Fibroblast of pulmonary artery (primary cell): ENCODE measurements at regions not wholly inside any gene's neighbourhood (a gene's known extent, or its start where the extent isn't known, plus 50 kb on each side); places are given as distances from the start of the nearest gene placed in this dataset.
"Not testable (repeated sequence)": the region's sequence is repeated elsewhere in the genome, so short reads cannot be mapped to it uniquely, and the experiment has no call there.

Source experiments
- DNase-seq: peaks from one replicate; pipeline ENCODE4 v3.0.0-alpha.2; 2010; ENCODE audit warnings: low read depth
- H3K4me3 ChIP-seq: replicated peaks from 2 replicates; pipeline ENCODE4 v1.5.1; 2011; ENCODE audit warnings: low read depth, mild to moderate bottlenecking, control low read depth, low read length, moderate library complexity
- CTCF ChIP-seq: IDR thresholded peaks from 2 replicates; pipeline ENCODE4 v1.5.1; 2011; ENCODE audit warnings: mild to moderate bottlenecking, control low read depth, low read length, inconsistent platforms; ENCODE audit errors: missing control alignments

GRCh38 chr3:90184861-90185260, 1077.4 kb downstream of the EPHA3 start:
- DNase-seq: peak; percentile 53
- TF ChIP-seq CTCF: no peak
- no peak overlapping the region for H3K4me3 ChIP-seq

- H3K4me3 ChIP-seq: not testable (repeated sequence)
These were observed 1090.0 kb downstream of the EPHA3 start for GRCh38 chr3:90197383-90197782.

GRCh38 chr3:90202931-90203330, 1095.5 kb downstream of the EPHA3 start:
- not testable (repeated sequence) for H3K4me3 ChIP-seq

More at GRCh38 chr3:90197383-90197782, 1090.0 kb downstream of the EPHA3 start:
- DNase-seq: not testable (repeated sequence)

GRCh38 chr3:90206482-90206881, 1099.1 kb downstream of the EPHA3 start:
- not testable (repeated sequence) for H3K4me3 ChIP-seq, DNase-seq

More at GRCh38 chr3:90202931-90203330, 1095.5 kb downstream of the EPHA3 start:
- not testable (repeated sequence) for DNase-seq

- not testable (repeated sequence) for H3K4me3 ChIP-seq
- DNase-seq: peak; percentile 0
These were observed 1100.1 kb downstream of the EPHA3 start for GRCh38 chr3:90207353-90208097.

- TF ChIP-seq CTCF: no peak
- no peak overlapping the region for H3K4me3 ChIP-seq
- DNase-seq: no peak
These were observed 1114.5 kb downstream of the EPHA3 start for GRCh38 chr3:90221900-90222299.

GRCh38 chr3:90241481-90241880, 1134.1 kb downstream of the EPHA3 start:
- H3K4me3 ChIP-seq: no peak overlapping the region
- TF ChIP-seq CTCF: no peak
- DNase-seq: no peak

- no peak for TF ChIP-seq CTCF
These were observed 1145.7 kb downstream of the EPHA3 start for GRCh38 chr3:90253131-90253530.

GRCh38 chr3:90261481-90262433, 1154.3 kb downstream of the EPHA3 start:
- H3K4me3 ChIP-seq: no peak overlapping the region
- TF ChIP-seq CTCF: no peak
- DNase-seq: no peak

More at GRCh38 chr3:90253131-90253530, 1145.7 kb downstream of the EPHA3 start:
- DNase-seq: no peak
- no peak overlapping the region for H3K4me3 ChIP-seq
